ENCODE measurements at regions not wholly inside any gene's neighbourhood (a gene's known extent, or its start where the extent isn't known, plus 50 kb on each side); places are given as distances from the start of the nearest gene placed in this dataset.
"Not testable (repeated sequence)": the region's sequence is repeated elsewhere in the genome, so short reads cannot be mapped to it uniquely, and the experiment has no call there.

GRCh38 chr4:181105487-181105886, 1137.7 kb upstream of the TENM3 start:
- DNase-seq (ENCODE audit: low read depth), result no peak

- no peak for DNase-seq (ENCODE audit: low read depth)
Measured at GRCh38 chr4:181106398-181106797, 1136.8 kb upstream of the TENM3 start.

- DNase-seq (ENCODE audit: low read depth), result no peak
Measured at GRCh38 chr4:181108237-181108636, 1135.0 kb upstream of the TENM3 start.

GRCh38 chr4:181119186-181119585, 1124.0 kb upstream of the TENM3 start:
- DNase-seq (ENCODE audit: low read depth), result no peak

- no peak for DNase-seq (ENCODE audit: low read depth)
Measured at GRCh38 chr4:181121733-181122132, 1121.5 kb upstream of the TENM3 start.

GRCh38 chr4:181127171-181127570, 1116.0 kb upstream of the TENM3 start:
- no peak for DNase-seq (ENCODE audit: low read depth)

- not testable (repeated sequence) for DNase-seq (ENCODE audit: low read depth)
Measured at GRCh38 chr4:181130317-181130716, 1112.9 kb upstream of the TENM3 start.

- no peak for DNase-seq (ENCODE audit: low read depth)
Measured at GRCh38 chr4:181137351-181137750, 1105.9 kb upstream of the TENM3 start.

- no peak for DNase-seq (ENCODE audit: low read depth)
Measured at GRCh38 chr4:181138116-181138515, 1105.1 kb upstream of the TENM3 start.

- no peak for DNase-seq (ENCODE audit: low read depth)
Measured at GRCh38 chr4:181140037-181140603, 1103.1 kb upstream of the TENM3 start.

- DNase-seq (ENCODE audit: low read depth), result peak; percentile 25
Measured at GRCh38 chr4:181143250-181143854, 1099.8 kb upstream of the TENM3 start.

GRCh38 chr4:181146051-181146450, 1097.2 kb upstream of the TENM3 start:
- DNase-seq (ENCODE audit: low read depth), result no peak

- DNase-seq (ENCODE audit: low read depth), result no peak
Measured at GRCh38 chr4:181147416-181147951, 1095.7 kb upstream of the TENM3 start.

- DNase-seq (ENCODE audit: low read depth), result no peak
Measured at GRCh38 chr4:181148470-181148869, 1094.7 kb upstream of the TENM3 start.

- DNase-seq (ENCODE audit: low read depth), result no peak
Measured at GRCh38 chr4:181150191-181150590, 1093.0 kb upstream of the TENM3 start.

- no peak for DNase-seq (ENCODE audit: low read depth)
Measured at GRCh38 chr4:181151856-181152255, 1091.3 kb upstream of the TENM3 start.

- no peak for DNase-seq (ENCODE audit: low read depth)
Measured at GRCh38 chr4:181157647-181158046, 1085.6 kb upstream of the TENM3 start.

GRCh38 chr4:181158971-181159370, 1084.2 kb upstream of the TENM3 start:
- DNase-seq (ENCODE audit: low read depth), result no peak

- DNase-seq (ENCODE audit: low read depth), result no peak
Measured at GRCh38 chr4:181161669-181162068, 1081.5 kb upstream of the TENM3 start.

- no peak for DNase-seq (ENCODE audit: low read depth)
Measured at GRCh38 chr4:181162266-181162665, 1080.9 kb upstream of the TENM3 start.

- no peak for DNase-seq (ENCODE audit: low read depth)
Measured at GRCh38 chr4:181162676-181163075, 1080.5 kb upstream of the TENM3 start.

- DNase-seq (ENCODE audit: low read depth), result no peak
Measured at GRCh38 chr4:181166742-181167399, 1076.3 kb upstream of the TENM3 start.

GRCh38 chr4:181168011-181168805, 1075.0 kb upstream of the TENM3 start:
- no peak for DNase-seq (ENCODE audit: low read depth)

Measured in CMK (cell line).